ENCODE measurements at regions not wholly inside any gene's neighbourhood (a gene's known extent, or its start where the extent isn't known, plus 50 kb on each side); places are given as distances from the start of the nearest gene placed in this dataset.

DNA sequence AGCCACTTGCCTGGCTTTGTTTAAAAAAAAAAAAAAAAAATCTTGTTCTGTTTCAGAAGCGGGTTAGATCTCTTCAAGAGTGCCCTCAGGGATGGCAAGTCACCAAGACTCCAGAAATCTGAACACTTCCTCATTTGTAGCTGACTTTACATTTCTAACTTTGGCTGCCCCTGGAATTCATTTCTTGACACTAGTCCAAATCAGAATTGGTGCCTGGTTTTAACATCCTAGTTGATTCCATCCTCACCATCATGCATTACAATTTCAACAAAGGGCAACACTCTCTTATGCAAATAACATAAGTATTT lies 295.5 kb downstream of the RMST start:
- no TSS peak for BruUV-seq (replicated peaks)
- no peak overlapping the region for H3K4me2 ChIP-seq (ENCODE audit: low read length)
- POLR2A ChIA-PET, result interaction anchor here (0.7 kb wide), 1 partner anchor 16 kb away, joined by 4 read pairs; no protein-coding TSS in a partner anchor
- TF ChIP-seq EZH2phosphoT487 (IDR thresholded peaks at IDR 0.05; ENCODE audit: borderline replicate concordance, low read depth, low read length), result no peak
- TF ChIP-seq, protein P1, sequence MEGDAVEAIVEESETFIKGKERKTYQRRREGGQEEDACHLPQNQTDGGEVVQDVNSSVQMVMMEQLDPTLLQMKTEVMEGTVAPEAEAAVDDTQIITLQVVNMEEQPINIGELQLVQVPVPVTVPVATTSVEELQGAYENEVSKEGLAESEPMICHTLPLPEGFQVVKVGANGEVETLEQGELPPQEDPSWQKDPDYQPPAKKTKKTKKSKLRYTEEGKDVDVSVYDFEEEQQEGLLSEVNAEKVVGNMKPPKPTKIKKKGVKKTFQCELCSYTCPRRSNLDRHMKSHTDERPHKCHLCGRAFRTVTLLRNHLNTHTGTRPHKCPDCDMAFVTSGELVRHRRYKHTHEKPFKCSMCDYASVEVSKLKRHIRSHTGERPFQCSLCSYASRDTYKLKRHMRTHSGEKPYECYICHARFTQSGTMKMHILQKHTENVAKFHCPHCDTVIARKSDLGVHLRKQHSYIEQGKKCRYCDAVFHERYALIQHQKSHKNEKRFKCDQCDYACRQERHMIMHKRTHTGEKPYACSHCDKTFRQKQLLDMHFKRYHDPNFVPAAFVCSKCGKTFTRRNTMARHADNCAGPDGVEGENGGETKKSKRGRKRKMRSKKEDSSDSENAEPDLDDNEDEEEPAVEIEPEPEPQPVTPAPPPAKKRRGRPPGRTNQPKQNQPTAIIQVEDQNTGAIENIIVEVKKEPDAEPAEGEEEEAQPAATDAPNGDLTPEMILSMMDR (conservative IDR thresholded peaks at IDR 0.05; ENCODE audit: low read length), result no peak
- H3K79me2 ChIP-seq (ENCODE audit: insufficient read depth, low read depth, low read length), result no peaks in the 10 kb centered on the region
- no peaks in the 10 kb centered on the region for H3K4me1 ChIP-seq (ENCODE audit: insufficient read depth, low read length, poor library complexity, severe bottlenecking)
- no peak overlapping the region for H2AFZ ChIP-seq (ENCODE audit: low read length)
- no peak for DNase-seq (ENCODE audit: low spot score)
- no peak overlapping the region for H3K27ac ChIP-seq (ENCODE audit: low read depth, low read length, poor library complexity, severe bottlenecking)
- no peaks in the 10 kb centered on the region for H3K36me3 ChIP-seq (ENCODE audit: insufficient read depth, low read length)
- intact Hi-C loops (cut with micrococcal nuclease; ENCODE audit: unreplicated experiment), result no loop called here
- no peak overlapping the region for H3K4me3 ChIP-seq (ENCODE audit: low read depth, low read length, poor library complexity, severe bottlenecking)
- no peaks in the 10 kb centered on the region for H3K9me2 ChIP-seq (ENCODE audit: insufficient read depth, low read length)
- H4K20me1 ChIP-seq (ENCODE audit: insufficient read depth, low read length), result no peaks in the 10 kb centered on the region
- CTCF ChIA-PET (ENCODE audit: unreplicated experiment), result no interaction called here
- H3K9me3 ChIP-seq (ENCODE audit: low read length), result no peaks in the 10 kb centered on the region

DNA sequence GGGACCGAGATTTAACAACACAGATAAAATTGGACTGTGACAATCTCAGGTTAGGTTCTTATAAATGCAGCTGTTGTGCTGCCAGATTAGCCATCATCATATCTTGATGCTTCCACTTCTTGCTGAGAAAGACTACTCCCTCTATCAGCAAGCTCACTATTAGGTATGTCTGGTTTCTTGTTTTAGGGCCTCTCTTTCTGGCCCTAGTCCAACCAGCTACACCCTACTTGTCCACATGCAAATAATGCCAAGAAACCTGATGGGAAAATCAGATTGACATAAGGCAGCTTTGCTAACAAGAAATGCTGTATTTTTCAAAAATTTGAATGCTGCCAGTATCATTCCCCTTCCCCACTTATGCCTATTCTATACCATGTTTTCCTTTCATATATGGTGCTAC lies 296.0 kb downstream of the RMST start:
- Histone ChIP-seq H3K4me2 (ENCODE audit: low read length) (no peak overlapping the region), H3K27ac (ENCODE audit: low read depth, low read length, poor library complexity, severe bottlenecking) (no peak overlapping the region), H3K36me3 (ENCODE audit: insufficient read depth, low read length) (no peaks in the 10 kb centered on the region), H3K4me1 (ENCODE audit: insufficient read depth, low read length, poor library complexity, severe bottlenecking) (no peaks in the 10 kb centered on the region), H3K9me2 (ENCODE audit: insufficient read depth, low read length) (no peaks in the 10 kb centered on the region), H2AFZ (ENCODE audit: low read length) (no peak overlapping the region), H4K20me1 (ENCODE audit: insufficient read depth, low read length) (no peaks in the 10 kb centered on the region), H3K4me3 (ENCODE audit: low read depth, low read length, poor library complexity, severe bottlenecking) (no peak overlapping the region), H3K9me3 (ENCODE audit: low read length) (no peaks in the 10 kb centered on the region), H3K79me2 (ENCODE audit: insufficient read depth, low read depth, low read length) (no peaks in the 10 kb centered on the region)
- ChIA-PET CTCF (ENCODE audit: unreplicated experiment) (no interaction called here), POLR2A (interaction anchor here (0.6 kb wide), 1 partner anchor 80 kb away, joined by 5 read pairs; no protein-coding TSS in a partner anchor)
- BruUV-seq (replicated peaks), result no TSS peak
- intact Hi-C loops (cut with micrococcal nuclease; ENCODE audit: unreplicated experiment), result no loop called here
- DNase-seq (ENCODE audit: low spot score), result no peak
- TF ChIP-seq EZH2phosphoT487 (IDR thresholded peaks at IDR 0.05; ENCODE audit: borderline replicate concordance, low read depth, low read length), result no peak
- TF ChIP-seq, protein P1 (conservative IDR thresholded peaks at IDR 0.05; ENCODE audit: low read length), result no peak

DNA sequence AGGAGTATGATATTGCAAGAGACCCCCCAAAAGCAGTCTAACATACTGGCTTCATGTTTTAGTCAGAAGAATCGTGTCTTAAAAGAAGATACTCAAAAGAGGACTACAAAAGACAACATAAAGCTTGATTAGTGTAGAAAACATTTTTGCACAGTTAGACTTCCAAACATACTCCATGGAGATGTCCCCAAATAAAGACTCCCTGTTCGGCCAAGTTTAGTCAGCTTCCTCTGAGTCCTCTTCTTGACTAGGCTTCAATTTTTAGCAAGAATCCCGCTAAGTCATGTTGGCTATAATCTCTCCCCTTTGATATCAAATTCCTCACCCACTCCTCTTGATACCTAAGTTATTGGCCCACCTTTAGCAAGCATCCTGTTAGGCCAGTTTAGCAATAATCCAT lies 298.0 kb downstream of the RMST start:
- no peaks in the 10 kb centered on the region for H3K4me1 ChIP-seq (ENCODE audit: insufficient read depth, low read length, poor library complexity, severe bottlenecking)
- H3K4me3 ChIP-seq (ENCODE audit: low read depth, low read length, poor library complexity, severe bottlenecking), result no peak overlapping the region
- no peaks in the 10 kb centered on the region for H3K79me2 ChIP-seq (ENCODE audit: insufficient read depth, low read depth, low read length)
- BruUV-seq (replicated peaks), result no TSS peak
- no peak for DNase-seq (ENCODE audit: low spot score)
- intact Hi-C loops (cut with micrococcal nuclease; ENCODE audit: unreplicated experiment), result no loop called here
- TF ChIP-seq, protein P1 (conservative IDR thresholded peaks at IDR 0.05; ENCODE audit: low read length), result no peak
- no peak for TF ChIP-seq EZH2phosphoT487 (IDR thresholded peaks at IDR 0.05; ENCODE audit: borderline replicate concordance, low read depth, low read length)
- no peaks in the 10 kb centered on the region for H4K20me1 ChIP-seq (ENCODE audit: insufficient read depth, low read length)
- no peaks in the 10 kb centered on the region for H3K9me2 ChIP-seq (ENCODE audit: insufficient read depth, low read length)
- H3K4me2 ChIP-seq (ENCODE audit: low read length), result no peak overlapping the region
- CTCF ChIA-PET (ENCODE audit: unreplicated experiment), result no interaction called here
- H3K27ac ChIP-seq (ENCODE audit: low read depth, low read length, poor library complexity, severe bottlenecking), result no peak overlapping the region
- POLR2A ChIA-PET, result interaction anchor here (0.5 kb wide), 1 partner anchor 51 kb away, joined by 3 read pairs; no protein-coding TSS in a partner anchor
- no peaks in the 10 kb centered on the region for H3K9me3 ChIP-seq (ENCODE audit: low read length)
- no peaks in the 10 kb centered on the region for H3K36me3 ChIP-seq (ENCODE audit: insufficient read depth, low read length)
- H2AFZ ChIP-seq (ENCODE audit: low read length), result no peak overlapping the region
